ENCODE measurements at regions not wholly inside any gene's neighbourhood (a gene's known extent, or its start where the extent isn't known, plus 50 kb on each side); places are given as distances from the start of the nearest gene placed in this dataset.

- Histone ChIP-seq H3K9me2 (ENCODE audit: insufficient read depth, low read length) (no peaks in the 10 kb centered on the region), H4K20me1 (ENCODE audit: insufficient read depth) (no peaks in the 10 kb centered on the region), H3K9me3 (ENCODE audit: low read length) (no peaks in the 10 kb centered on the region), H3K4me2 (ENCODE audit: low read length) (no peak overlapping the region), H3K4me3 (ENCODE audit: low read length) (no peak overlapping the region), H2AFZ (ENCODE audit: low read depth, low read length) (no peak overlapping the region), H3K9ac (ENCODE audit: low read length) (no peak overlapping the region), H3F3A (ENCODE audit: insufficient read depth, low read length, poor library complexity, severe bottlenecking) (no peaks in the 10 kb centered on the region), H3K27ac (ENCODE audit: low read length) (no peak overlapping the region), H3K79me2 (replicated peaks; ENCODE audit: insufficient read depth, low read length) (no peaks in the 10 kb centered on the region), H3K36me3 (ENCODE audit: insufficient read depth, low read length) (no peaks in the 10 kb centered on the region), H3K27me3 (ENCODE audit: insufficient read depth, low read depth, low read length) (no peaks in the 10 kb centered on the region)
- TF ChIP-seq REST (IDR thresholded peaks at IDR 0.05; ENCODE audit: borderline replicate concordance) (no peak), MXI1 (conservative IDR thresholded peaks at IDR 0.05; ENCODE audit: poor library complexity, severe bottlenecking) (no peak), CTCF (IDR thresholded peaks at IDR 0.05; ENCODE audit: poor library complexity, severe bottlenecking) (no peak), SMC3 (conservative IDR thresholded peaks at IDR 0.05; ENCODE audit: poor library complexity) (no peak), POLR2AphosphoS5 (IDR thresholded peaks at IDR 0.05) (no peak), TAF1 (IDR thresholded peaks at IDR 0.05; ENCODE audit: low read depth) (no peak), RAD21 (conservative IDR thresholded peaks at IDR 0.05) (no peak), EZH2 (IDR thresholded peaks at IDR 0.05; ENCODE audit: borderline replicate concordance, insufficient read depth, low read length, poor library complexity, severe bottlenecking) (no peak), EP300 (conservative IDR thresholded peaks at IDR 0.05; ENCODE audit: poor library complexity, severe bottlenecking) (no peak)
Observed at GRCh38 chr13:57992416-57992815, 360.9 kb downstream of the PCDH17 start.

GRCh38 chr13:57996717-57997116 is 365.2 kb downstream of the PCDH17 start:
- no peak overlapping the region for H3K4me3 ChIP-seq (ENCODE audit: low read length)
- H3K9me3 ChIP-seq (ENCODE audit: low read length), result no peaks in the 10 kb centered on the region
- H3K9ac ChIP-seq (ENCODE audit: low read length), result no peak overlapping the region
- H3F3A ChIP-seq (ENCODE audit: insufficient read depth, low read length, poor library complexity, severe bottlenecking), result no peaks in the 10 kb centered on the region
- no peaks in the 10 kb centered on the region for H4K20me1 ChIP-seq (ENCODE audit: insufficient read depth)
- no peak for TF ChIP-seq MXI1 (conservative IDR thresholded peaks at IDR 0.05; ENCODE audit: poor library complexity, severe bottlenecking)
- no peak for TF ChIP-seq TAF1 (IDR thresholded peaks at IDR 0.05; ENCODE audit: low read depth)
- TF ChIP-seq REST (IDR thresholded peaks at IDR 0.05; ENCODE audit: borderline replicate concordance), result no peak
- TF ChIP-seq EZH2 (IDR thresholded peaks at IDR 0.05; ENCODE audit: borderline replicate concordance, insufficient read depth, low read length, poor library complexity, severe bottlenecking), result no peak
- no peak for TF ChIP-seq CTCF (IDR thresholded peaks at IDR 0.05; ENCODE audit: poor library complexity, severe bottlenecking)
- TF ChIP-seq POLR2AphosphoS5 (IDR thresholded peaks at IDR 0.05), result no peak
- TF ChIP-seq RAD21 (conservative IDR thresholded peaks at IDR 0.05), result no peak
- TF ChIP-seq EP300 (conservative IDR thresholded peaks at IDR 0.05; ENCODE audit: poor library complexity, severe bottlenecking), result no peak
- no peak for TF ChIP-seq SMC3 (conservative IDR thresholded peaks at IDR 0.05; ENCODE audit: poor library complexity)
- no peaks in the 10 kb centered on the region for H3K9me2 ChIP-seq (ENCODE audit: insufficient read depth, low read length)
- no peaks in the 10 kb centered on the region for H3K36me3 ChIP-seq (ENCODE audit: insufficient read depth, low read length)
- no peak overlapping the region for H3K27ac ChIP-seq (ENCODE audit: low read length)
- H2AFZ ChIP-seq (ENCODE audit: low read depth, low read length), result no peak overlapping the region
- no peaks in the 10 kb centered on the region for H3K27me3 ChIP-seq (ENCODE audit: insufficient read depth, low read depth, low read length)
- H3K79me2 ChIP-seq (replicated peaks; ENCODE audit: insufficient read depth, low read length), result no peaks in the 10 kb centered on the region
- H3K4me2 ChIP-seq (ENCODE audit: low read length), result no peak overlapping the region
